HEK293 (cell line): ENCODE measurements at regions not wholly inside any gene's neighbourhood (a gene's known extent, or its start where the extent isn't known, plus 50 kb on each side); places are given as distances from the start of the nearest gene placed in this dataset.

Source experiments
- CTCF ChIA-PET: fragments of 350-600 bp; formaldehyde crosslinking; extraction: SDS; loops from one replicate; lab custom pipeline; 2021; ENCODE audit warnings: antibody characterized with exemption; lab: Yijun Ruan, JAX
- POLR2A ChIA-PET: fragments of 300-600 bp; formaldehyde crosslinking; extraction: SDS; loops from one replicate; lab custom pipeline; 2020; ENCODE audit warnings: antibody characterized with exemption, inconsistent platforms; lab: Yijun Ruan, JAX
- H3K27ac ChIP-seq: fragments of 200-500 bp; sonication (Bioruptor generic); 2 replicates; pipeline ENCODE4 v1.5.1; 2014; ENCODE audit warnings: low read depth, low read length, control low read depth, inconsistent platforms; ENCODE audit errors: extremely low read depth
- H3K36me3 ChIP-seq, 2 experiments: fragments of 200-500 bp in 1 of 2; sonication (Bioruptor generic) in 1 of 2; 1 replicate in 1 of 2; 2 replicates in 1 of 2; pipeline ENCODE4 v1.5.1; 2014 to 2017; ENCODE audit warnings: inconsistent platforms in 2 of 2, low read length in 2 of 2; ENCODE audit not compliant: control insufficient read depth in 2 of 2, insufficient read depth in 1 of 2
- H3K4me1 ChIP-seq: fragments of 200-500 bp; sonication (Bioruptor generic); 2 replicates; pipeline ENCODE4 v1.5.1; 2014; ENCODE audit warnings: mild to moderate bottlenecking, low read length, inconsistent platforms; ENCODE audit not compliant: control insufficient read depth, insufficient read depth
- H3K4me3 ChIP-seq: 2 replicates; pipeline ENCODE4 v1.5.1; 2011; ENCODE audit warnings: low read depth, mild to moderate bottlenecking, control low read depth, low read length, moderate library complexity
- H3K9me3 ChIP-seq: fragments of 200-500 bp; sonication (Bioruptor generic); 2 replicates; pipeline ENCODE4 v1.5.1; 2014; ENCODE audit warnings: low read depth, low read length, inconsistent platforms; ENCODE audit not compliant: control insufficient read depth, insufficient read depth
- BCL11B ChIP-seq: fragments of 450-650 bp; formaldehyde crosslinking; IDR thresholded peaks from 2 replicates; pipeline ENCODE4 v1.5.1; 2016; ENCODE audit warnings: low read depth, missing biosample characterization, missing genetic modification characterization
- HOXD13 ChIP-seq: sonication (generic); formaldehyde crosslinking; IDR thresholded peaks from 2 replicates; pipeline ENCODE4 v1.8.0; 2022; ENCODE audit warnings: missing genetic modification reagents, borderline replicate concordance
- IKZF3 ChIP-seq: fragments of 450-650 bp; IDR thresholded peaks from 2 replicates; pipeline ENCODE4 v1.5.0; 2018; ENCODE audit warnings: missing biosample characterization, mild to moderate bottlenecking, missing genetic modification characterization, moderate library complexity
- INSM2 ChIP-seq: fragments of 450-650 bp; formaldehyde crosslinking; IDR thresholded peaks from 2 replicates; pipeline ENCODE4 v1.5.1; 2016; ENCODE audit warnings: missing biosample characterization, missing genetic modification characterization
- MYNN ChIP-seq: fragments of 450-650 bp; formaldehyde crosslinking; IDR thresholded peaks from 2 replicates; pipeline ENCODE4 v1.5.1; 2016; ENCODE audit warnings: missing biosample characterization, missing genetic modification characterization, borderline replicate concordance
- RBAK ChIP-seq: fragments of 450-650 bp; formaldehyde crosslinking; IDR thresholded peaks from 2 replicates; pipeline ENCODE4 v1.5.1; 2016; ENCODE audit warnings: missing biosample characterization, missing genetic modification characterization
- ZBTB11 ChIP-seq: fragments of 450-650 bp; formaldehyde crosslinking; conservative IDR thresholded peaks from 2 replicates; pipeline ENCODE4 v1.5.1; 2016; ENCODE audit warnings: low read depth, missing biosample characterization, missing genetic modification characterization
- ZEB2 ChIP-seq: fragments of 450-650 bp; formaldehyde crosslinking; IDR thresholded peaks from 2 replicates; pipeline ENCODE4 v1.5.1; 2016; ENCODE audit warnings: missing biosample characterization, missing genetic modification characterization
- ZNF114 ChIP-seq: fragments of 450-650 bp; formaldehyde crosslinking; IDR thresholded peaks from 2 replicates; pipeline ENCODE4 v1.5.0; 2017; ENCODE audit warnings: missing biosample characterization, missing genetic modification characterization
- ZNF132 ChIP-seq: fragments of 450-650 bp; formaldehyde crosslinking; IDR thresholded peaks from 2 replicates; pipeline ENCODE4 v1.5.1; 2017; ENCODE audit warnings: missing biosample characterization, missing genetic modification characterization, borderline replicate concordance
- ZNF16 ChIP-seq: fragments of 450-650 bp; formaldehyde crosslinking; IDR thresholded peaks from 2 replicates; pipeline ENCODE4 v1.5.1; 2016; ENCODE audit warnings: low read depth, missing biosample characterization, missing genetic modification characterization
- ZNF169 ChIP-seq: fragments of 450-650 bp; formaldehyde crosslinking; IDR thresholded peaks from 2 replicates; pipeline ENCODE4 v1.5.1; 2016; ENCODE audit warnings: missing biosample characterization, missing genetic modification characterization
- ZNF174 ChIP-seq: fragments of 450-650 bp; formaldehyde crosslinking; IDR thresholded peaks from 2 replicates; pipeline ENCODE4 v1.5.0; 2017; ENCODE audit warnings: missing biosample characterization, mild to moderate bottlenecking, missing genetic modification characterization
- ZNF362 ChIP-seq: fragments of 450-650 bp; formaldehyde crosslinking; IDR thresholded peaks from 2 replicates; pipeline ENCODE4 v1.5.1; 2016; ENCODE audit warnings: missing biosample characterization, missing genetic modification characterization
- ZNF426 ChIP-seq: fragments of 450-650 bp; formaldehyde crosslinking; IDR thresholded peaks from 2 replicates; pipeline ENCODE4 v1.5.1; 2017; ENCODE audit warnings: missing biosample characterization, missing genetic modification characterization, mild to moderate bottlenecking, inconsistent platforms, moderate library complexity
- ZNF449 ChIP-seq: fragments of 450-650 bp; formaldehyde crosslinking; IDR thresholded peaks from 2 replicates; pipeline ENCODE4 v1.5.1; 2017; ENCODE audit warnings: missing biosample characterization, mild to moderate bottlenecking, missing genetic modification characterization, moderate library complexity
- ZNF510 ChIP-seq: fragments of 450-650 bp; formaldehyde crosslinking; IDR thresholded peaks from 2 replicates; pipeline ENCODE4 v1.5.1; 2018; ENCODE audit warnings: mild to moderate bottlenecking, missing genetic modification characterization, missing biosample characterization; ENCODE audit not compliant: insufficient replicate concordance
- ZNF596 ChIP-seq: fragments of 450-650 bp; IDR thresholded peaks from 2 replicates; pipeline ENCODE4 v1.5.0; 2018; ENCODE audit warnings: missing biosample characterization, mild to moderate bottlenecking, missing genetic modification characterization, moderate library complexity
- ZNF623 ChIP-seq: fragments of 450-650 bp; formaldehyde crosslinking; IDR thresholded peaks from 2 replicates; pipeline ENCODE4 v1.5.1; 2016; ENCODE audit warnings: missing biosample characterization, missing genetic modification characterization
- ZNF639 ChIP-seq: fragments of 450-650 bp; formaldehyde crosslinking; IDR thresholded peaks from 2 replicates; pipeline ENCODE4 v1.5.1; 2016; ENCODE audit warnings: missing biosample characterization, missing genetic modification characterization
- ZNF707 ChIP-seq: fragments of 450-650 bp; formaldehyde crosslinking; IDR thresholded peaks from 2 replicates; pipeline ENCODE4 v1.5.1; 2016; ENCODE audit warnings: missing biosample characterization, missing genetic modification characterization
- ZNF747 ChIP-seq: fragments of 450-650 bp; formaldehyde crosslinking; IDR thresholded peaks from 2 replicates; pipeline ENCODE4 v1.5.1; 2016; ENCODE audit warnings: missing biosample characterization, missing genetic modification characterization
- ZNF791 ChIP-seq: fragments of 450-650 bp; formaldehyde crosslinking; IDR thresholded peaks from 2 replicates; pipeline ENCODE4 v1.5.1; 2016; ENCODE audit warnings: missing biosample characterization, missing genetic modification characterization
- ZSCAN23 ChIP-seq: fragments of 450-650 bp; formaldehyde crosslinking; IDR thresholded peaks from 2 replicates; pipeline ENCODE4 v1.5.1; 2016; ENCODE audit warnings: missing biosample characterization, missing genetic modification characterization

GRCh38 chr5:57621624-57622023, 139.0 kb upstream of the ACTBL2 start:
- Histone ChIP-seq H3K4me3 (no peak overlapping the region), H3K4me1 (peaks cover 2% of the 10 kb centered on the region; the same call in 1 of the 2 replicates), H3K9me3 (no peaks in the 10 kb centered on the region), H3K36me3 (no peaks in the 10 kb centered on the region), H3K27ac (no peak overlapping the region)
- ChIA-PET CTCF (no interaction called here), POLR2A (no interaction called here)
- no peak for TF ChIP-seq ZEB2 (tag by site-specific recombination)
- TF ChIP-seq ZNF791 (tag by site-specific recombination) = no peak
- TF ChIP-seq ZNF707 (tag by site-specific recombination) = no peak
- no peak for TF ChIP-seq MYNN (tag by site-specific recombination)
- TF ChIP-seq RBAK (tag by site-specific recombination) = no peak
- TF ChIP-seq ZNF114 (tag by site-specific recombination) = no peak
- no peak for TF ChIP-seq ZNF747

- ChIA-PET CTCF (no interaction called here), POLR2A (no interaction called here)
- TF ChIP-seq ZNF174 (tag by site-specific recombination) (no peak), HOXD13 (CRISPR knock-in tag) (no peak), ZNF132 (tag by site-specific recombination) (no peak), ZNF510 (no peak), IKZF3 (tag by site-specific recombination) (no peak), ZNF426 (tag by site-specific recombination) (no peak), ZNF707 (tag by site-specific recombination) (no peak), ZNF623 (no peak), ZNF639 (tag by site-specific recombination) (no peak), ZNF169 (tag by site-specific recombination) (no peak), ZNF362 (tag by site-specific recombination) (no peak), ZSCAN23 (tag by site-specific recombination) (no peak), BCL11B (tag by site-specific recombination) (no peak), ZNF449 (tag by site-specific recombination) (no peak), ZBTB11 (tag by site-specific recombination) (no peak), INSM2 (tag by site-specific recombination) (no peak), ZNF16 (no peak), ZNF596 (no peak)
- Histone ChIP-seq H3K36me3 (no peaks in the 10 kb centered on the region), H3K4me1 (peaks cover 3% of the 10 kb centered on the region), H3K4me3 (no peak overlapping the region), H3K9me3 (no peaks in the 10 kb centered on the region), H3K27ac (no peak overlapping the region)
These were observed 136.3 kb upstream of the ACTBL2 start for GRCh38 chr5:57618767-57619381.
